Parathyroid adenoma (tissue), 2 donors: ENCODE measurements at regions not wholly inside any gene's neighbourhood (a gene's known extent, or its start where the extent isn't known, plus 50 kb on each side); places are given as distances from the start of the nearest gene placed in this dataset.
A peak's percentile ranks its signal among the peaks of the same experiment; 100 is the strongest.
"Not testable (repeated sequence)": the region's sequence is repeated elsewhere in the genome, so short reads cannot be mapped to it uniquely, and the experiment has no call there.

Experiments used
- H2AFZ ChIP-seq: fragments of 300-600 bp; sonication (generic); one replicate; pipeline ENCODE4 v1.7.0; 2017; ENCODE audit warnings: antibody characterized with exemption, mild to moderate bottlenecking
- H3K27ac ChIP-seq: fragments of 300-600 bp; sonication (generic); one replicate; pipeline ENCODE4 v1.7.0; 2017
- H3K27me3 ChIP-seq: fragments of 300-600 bp; sonication (generic); one replicate; pipeline ENCODE4 v1.7.0; 2017; ENCODE audit warnings: low read length; ENCODE audit not compliant: control insufficient read depth, insufficient read depth
- H3K36me3 ChIP-seq: fragments of 300-600 bp; sonication (generic); one replicate; pipeline ENCODE4 v1.7.0; 2017; ENCODE audit warnings: low read length; ENCODE audit not compliant: control insufficient read depth, insufficient read depth
- H3K4me1 ChIP-seq: fragments of 300-600 bp; sonication (generic); one replicate; pipeline ENCODE4 v1.7.0; 2017; ENCODE audit warnings: control low read depth
- H3K4me2 ChIP-seq: fragments of 300-600 bp; sonication (generic); one replicate; pipeline ENCODE4 v1.7.0; 2017; ENCODE audit warnings: low read length
- H3K4me3 ChIP-seq: fragments of 300-600 bp; sonication (generic); one replicate; pipeline ENCODE4 v1.7.0; 2017; ENCODE audit warnings: low read depth, low read length
- H3K79me2 ChIP-seq: fragments of 300-600 bp; sonication (generic); one replicate; pipeline ENCODE4 v1.7.0; 2017; ENCODE audit warnings: control low read depth
- H3K9ac ChIP-seq: fragments of 300-600 bp; sonication (generic); one replicate; pipeline ENCODE4 v1.7.0; 2017; ENCODE audit warnings: mild to moderate bottlenecking
- H3K9me3 ChIP-seq: fragments of 300-600 bp; sonication (generic); one replicate; pipeline ENCODE4 v1.7.0; 2017; ENCODE audit warnings: low read length; ENCODE audit not compliant: control insufficient read depth
- CTCF ChIP-seq: fragments of 300-600 bp; sonication (generic); IDR thresholded peaks from one replicate; pipeline ENCODE4 v1.7.0; 2017; ENCODE audit warnings: antibody characterized with exemption, mild to moderate bottlenecking
- donor health status: primary hyperparathyroidism.

GRCh38 chr15:35698966-35699575, 153.1 kb upstream of the DPH6 start:
- no peak overlapping the region for H3K4me3 ChIP-seq
- no peak overlapping the region for H3K4me2 ChIP-seq
- peaks cover 11% of the 10 kb centered on the region for H3K4me1 ChIP-seq
- no peaks in the 10 kb centered on the region for H3K27me3 ChIP-seq
- H3K9me3 ChIP-seq = no peaks in the 10 kb centered on the region
- no peaks in the 10 kb centered on the region for H3K79me2 ChIP-seq
- no peak overlapping the region for H2AFZ ChIP-seq
- TF ChIP-seq CTCF = no peak
- H3K9ac ChIP-seq = no peak overlapping the region
- H3K27ac ChIP-seq = no peak overlapping the region
- no peaks in the 10 kb centered on the region for H3K36me3 ChIP-seq

GRCh38 chr15:35700091-35700593, 154.2 kb upstream of the DPH6 start:
- not testable (repeated sequence) for H3K9ac ChIP-seq, H3K9me3 ChIP-seq, H3K27ac ChIP-seq, H2AFZ ChIP-seq, H3K79me2 ChIP-seq, H3K36me3 ChIP-seq, H3K4me3 ChIP-seq, H3K4me2 ChIP-seq, H3K27me3 ChIP-seq
- H3K4me1 ChIP-seq = peaks cover 21% of the 10 kb centered on the region

GRCh38 chr15:35701402-35702046, 155.6 kb upstream of the DPH6 start:
- H3K36me3 ChIP-seq = no peaks in the 10 kb centered on the region
- H3K4me2 ChIP-seq = no peak overlapping the region
- no peaks in the 10 kb centered on the region for H3K27me3 ChIP-seq
- no peak overlapping the region for H3K9ac ChIP-seq
- peaks cover 27% of the 10 kb centered on the region for H3K4me1 ChIP-seq
- no peak overlapping the region for H3K27ac ChIP-seq
- H3K79me2 ChIP-seq = no peaks in the 10 kb centered on the region
- no peak overlapping the region for H3K4me3 ChIP-seq
- H3K9me3 ChIP-seq = no peaks in the 10 kb centered on the region
- no peak for TF ChIP-seq CTCF
- H2AFZ ChIP-seq = no peak overlapping the region

GRCh38 chr15:35702946-35703495, 157.1 kb upstream of the DPH6 start:
- H2AFZ ChIP-seq = peak overlapping the region; percentile 34
- H3K27me3 ChIP-seq = no peaks in the 10 kb centered on the region
- H3K4me1 ChIP-seq = peaks cover 24% of the 10 kb centered on the region
- no peak for TF ChIP-seq CTCF
- H3K27ac ChIP-seq = peak overlapping the region; percentile 29
- no peaks in the 10 kb centered on the region for H3K36me3 ChIP-seq
- H3K9ac ChIP-seq = no peak overlapping the region
- H3K4me3 ChIP-seq = no peak overlapping the region
- H3K79me2 ChIP-seq = no peaks in the 10 kb centered on the region
- no peak overlapping the region for H3K4me2 ChIP-seq
- H3K9me3 ChIP-seq = no peaks in the 10 kb centered on the region

- H3K9ac ChIP-seq = no peak overlapping the region
- H2AFZ ChIP-seq = peak overlapping the region; percentile 75
- peak overlapping the region; percentile 39 for H3K4me2 ChIP-seq
- H3K27me3 ChIP-seq = no peaks in the 10 kb centered on the region
- peak overlapping the region; percentile 81 for H3K27ac ChIP-seq
- H3K4me1 ChIP-seq = peaks cover 24% of the 10 kb centered on the region
- no peak overlapping the region for H3K4me3 ChIP-seq
- TF ChIP-seq CTCF = no peak
- H3K79me2 ChIP-seq = no peaks in the 10 kb centered on the region
- no peaks in the 10 kb centered on the region for H3K36me3 ChIP-seq
- H3K9me3 ChIP-seq = no peaks in the 10 kb centered on the region
Observed at GRCh38 chr15:35705030-35705883, 159.3 kb upstream of the DPH6 start.
